ENCODE measurements at regions not wholly inside any gene's neighbourhood (a gene's known extent, or its start where the extent isn't known, plus 50 kb on each side); places are given as distances from the start of the nearest gene placed in this dataset.

DNA sequence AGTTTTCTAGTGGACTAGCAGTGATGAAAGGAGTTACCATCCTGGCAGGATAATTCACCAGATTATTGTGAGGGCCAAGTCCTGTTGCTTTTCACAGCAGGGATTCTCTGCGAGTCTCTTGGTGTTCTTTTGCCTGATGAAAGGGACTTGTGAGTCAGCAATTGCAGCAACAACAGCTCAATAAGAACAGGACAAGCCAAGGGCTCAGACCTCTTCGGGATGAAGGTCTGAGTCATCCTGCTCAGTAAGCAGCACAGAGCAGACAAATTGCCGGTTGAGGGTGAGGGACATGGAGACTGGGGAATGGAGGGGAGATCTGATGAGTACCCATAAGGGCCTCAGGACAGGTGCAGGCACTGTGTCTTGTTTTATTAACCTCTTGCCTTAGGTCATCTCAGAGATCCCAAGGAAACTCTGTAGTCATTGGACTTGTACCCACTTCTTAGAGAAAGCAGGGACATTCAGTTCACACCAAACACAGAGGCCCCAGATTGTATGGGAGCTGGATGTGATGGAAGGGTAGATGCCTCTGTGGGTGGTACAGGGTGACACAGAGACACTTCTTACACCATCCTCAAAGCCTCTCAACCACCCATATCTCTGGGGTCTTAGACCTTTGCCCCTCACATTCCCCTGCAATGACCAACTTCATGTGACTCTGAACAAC lies 173.8 kb upstream of the TLE3 start (continued):
- TF ChIP-seq, protein P1, sequence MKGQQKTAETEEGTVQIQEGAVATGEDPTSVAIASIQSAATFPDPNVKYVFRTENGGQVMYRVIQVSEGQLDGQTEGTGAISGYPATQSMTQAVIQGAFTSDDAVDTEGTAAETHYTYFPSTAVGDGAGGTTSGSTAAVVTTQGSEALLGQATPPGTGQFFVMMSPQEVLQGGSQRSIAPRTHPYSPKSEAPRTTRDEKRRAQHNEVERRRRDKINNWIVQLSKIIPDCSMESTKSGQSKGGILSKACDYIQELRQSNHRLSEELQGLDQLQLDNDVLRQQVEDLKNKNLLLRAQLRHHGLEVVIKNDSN (CRISPR knock-in tag; IDR thresholded peaks at IDR 0.05), result no peak
- TF ChIP-seq HNRNPK (IDR thresholded peaks at IDR 0.05; ENCODE audit: low read depth, low read length, poor library complexity, severe bottlenecking), result no peak
- TF ChIP-seq, protein P2, sequence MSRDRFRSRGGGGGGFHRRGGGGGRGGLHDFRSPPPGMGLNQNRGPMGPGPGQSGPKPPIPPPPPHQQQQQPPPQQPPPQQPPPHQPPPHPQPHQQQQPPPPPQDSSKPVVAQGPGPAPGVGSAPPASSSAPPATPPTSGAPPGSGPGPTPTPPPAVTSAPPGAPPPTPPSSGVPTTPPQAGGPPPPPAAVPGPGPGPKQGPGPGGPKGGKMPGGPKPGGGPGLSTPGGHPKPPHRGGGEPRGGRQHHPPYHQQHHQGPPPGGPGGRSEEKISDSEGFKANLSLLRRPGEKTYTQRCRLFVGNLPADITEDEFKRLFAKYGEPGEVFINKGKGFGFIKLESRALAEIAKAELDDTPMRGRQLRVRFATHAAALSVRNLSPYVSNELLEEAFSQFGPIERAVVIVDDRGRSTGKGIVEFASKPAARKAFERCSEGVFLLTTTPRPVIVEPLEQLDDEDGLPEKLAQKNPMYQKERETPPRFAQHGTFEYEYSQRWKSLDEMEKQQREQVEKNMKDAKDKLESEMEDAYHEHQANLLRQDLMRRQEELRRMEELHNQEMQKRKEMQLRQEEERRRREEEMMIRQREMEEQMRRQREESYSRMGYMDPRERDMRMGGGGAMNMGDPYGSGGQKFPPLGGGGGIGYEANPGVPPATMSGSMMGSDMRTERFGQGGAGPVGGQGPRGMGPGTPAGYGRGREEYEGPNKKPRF (IDR thresholded peaks at IDR 0.05; ENCODE audit: low read depth, low read length), result no peak
- peak; percentile 55; the same call in 1 of the 2 replicates for TF ChIP-seq JUND (IDR thresholded peaks at IDR 0.05; ENCODE audit: borderline replicate concordance, low read depth, low read length)
- TF ChIP-seq JUND (tag; IDR thresholded peaks at IDR 0.05; ENCODE audit: borderline replicate concordance, low read depth, low read length), result peak; percentile 33; the same call in 1 of the 3 replicates
- TF ChIP-seq HCFC1 (IDR thresholded peaks at IDR 0.05; ENCODE audit: low read depth, low read length), result no peak
- TF ChIP-seq FOSL1 (tag; conservative IDR thresholded peaks at IDR 0.05), result peak; percentile 78
- peak; percentile 23; the same call in 1 of the 2 replicates for TF ChIP-seq MAFK (IDR thresholded peaks at IDR 0.05; ENCODE audit: low read length)
- TF ChIP-seq CEBPG (CRISPR knock-in tag; IDR thresholded peaks at IDR 0.05), result no peak
- TF ChIP-seq CEBPG (tag; conservative IDR thresholded peaks at IDR 0.05 in 1 of 2, IDR thresholded peaks at IDR 0.05 in 1 of 2), result 0 out of 4 replicates have a peak, but pooled peaks of 1 of the 2 experiments have one; percentile 13
- TF ChIP-seq ZNF316 (IDR thresholded peaks at IDR 0.05), result peak; percentile 65
- TF ChIP-seq ZNF407 (IDR thresholded peaks at IDR 0.05; ENCODE audit: low read depth), result no peak
